PC-3 (cell line): ENCODE measurements at regions not wholly inside any gene's neighbourhood (a gene's known extent, or its start where the extent isn't known, plus 50 kb on each side); places are given as distances from the start of the nearest gene placed in this dataset.

Experiments used
- ATAC-seq: fragments of 200-7000 bp; cut with Tn5 transposase; 2 replicates; pipeline ENCODE4 v1.9.1; 2020; ENCODE audit warnings: mild to moderate bottlenecking, moderate library complexity
- BruUV-seq: library from RNA; stranded (reverse); fragments of 400-500 nt; replicated peaks from 2 replicates; lab custom pipeline; 2021; lab: Mats Ljungman, UMichigan
- CTCF ChIA-PET: fragments of 300-600 bp; sonication (Branson Sonifier 250); formaldehyde crosslinking; loops from one replicate; lab custom pipeline; 2022; ENCODE audit warnings: antibody characterized with exemption; lab: Charles Lee
- POLR2A ChIA-PET: fragments of 300-600 bp; sonication (Branson Sonifier 250); formaldehyde crosslinking; loops from one replicate; lab custom pipeline; 2022; ENCODE audit warnings: antibody characterized with exemption; ENCODE audit not compliant: unreplicated experiment; lab: Charles Lee
- DNase-seq: peaks from one replicate; pipeline ENCODE4 v3.0.0-alpha.2; 2015
- H2AFZ ChIP-seq: fragments of 300-600 bp; sonication (generic); 2 replicates; pipeline ENCODE4 v1.6.0; 2016; ENCODE audit warnings: antibody characterized with exemption, low read length
- H3F3A ChIP-seq: fragments of 300-600 bp; sonication (generic); one replicate; pipeline ENCODE4 v1.6.0; 2017; ENCODE audit warnings: antibody characterized with exemption, low read length, control low read depth, mild to moderate bottlenecking; ENCODE audit not compliant: unreplicated experiment
- H3K27ac ChIP-seq: fragments of 300-600 bp; sonication (generic); 2 replicates; pipeline ENCODE4 v1.5.1; 2016; ENCODE audit warnings: mild to moderate bottlenecking, low read length
- H3K27me3 ChIP-seq: fragments of 300-600 bp; sonication (generic); 2 replicates; pipeline ENCODE4 v1.6.1; 2016; ENCODE audit warnings: low read length, mixed read lengths
- H3K36me3 ChIP-seq: fragments of 300-600 bp; sonication (generic); 2 replicates; pipeline ENCODE4 v1.6.1; 2016; ENCODE audit warnings: low read depth, mixed run types, low read length, mixed read lengths
- H3K4me1 ChIP-seq: fragments of 300-600 bp; sonication (generic); 2 replicates; pipeline ENCODE4 v1.5.1; 2016; ENCODE audit warnings: low read length; ENCODE audit not compliant: insufficient read depth
- H3K4me2 ChIP-seq: fragments of 300-600 bp; sonication (generic); 2 replicates; pipeline ENCODE4 v1.6.0; 2016; ENCODE audit warnings: low read length
- H3K4me3 ChIP-seq: fragments of 300-600 bp; sonication (generic); 2 replicates; pipeline ENCODE4 v1.5.1; 2016; ENCODE audit warnings: mild to moderate bottlenecking, low read length, mixed read lengths
- H3K79me2 ChIP-seq: fragments of 300-600 bp; sonication (generic); 2 replicates; pipeline ENCODE4 v1.6.1; 2017; ENCODE audit warnings: low read length, mixed read lengths
- H3K9ac ChIP-seq: fragments of 300-600 bp; sonication (generic); 2 replicates; pipeline ENCODE4 v1.6.0; 2016; ENCODE audit warnings: mild to moderate bottlenecking, low read length
- H3K9me2 ChIP-seq: fragments of 300-600 bp; sonication (generic); replicated peaks from 2 replicates; pipeline ENCODE4 v1.6.1; 2016; ENCODE audit warnings: mixed run types, low read length, mixed read lengths
- H3K9me3 ChIP-seq: fragments of 300-600 bp; sonication (generic); 2 replicates; pipeline ENCODE4 v1.6.1; 2016; ENCODE audit warnings: low read length, mixed read lengths
- H4K20me1 ChIP-seq: fragments of 300-600 bp; sonication (generic); 2 replicates; pipeline ENCODE4 v1.6.1; 2016; ENCODE audit warnings: low read length, mixed read lengths
- CTCF ChIP-seq: fragments of 300-600 bp; sonication (generic); conservative IDR thresholded peaks from 2 replicates; pipeline ENCODE4 v1.5.1; 2017; ENCODE audit warnings: antibody characterized with exemption, low read depth, mild to moderate bottlenecking, low read length
- EZH2 ChIP-seq: fragments of 300-600 bp; sonication (generic); IDR thresholded peaks from one replicate; pipeline ENCODE4 v1.6.1; 2017; ENCODE audit warnings: antibody characterized with exemption, mild to moderate bottlenecking, low read length; ENCODE audit not compliant: unreplicated experiment
- EZH2phosphoT487 ChIP-seq: fragments of 300-600 bp; sonication (generic); IDR thresholded peaks from 2 replicates; pipeline ENCODE4 v1.6.1; 2018; ENCODE audit warnings: mild to moderate bottlenecking, antibody characterized with exemption, low read length, borderline replicate concordance
- intact Hi-C: fragments of 100-400 bp; cut with micrococcal nuclease; formaldehyde crosslinking; loops from 2 replicates; pipeline ENCODE4 v1.9.0; 2023

- intact Hi-C loops: loop anchor here (5.0 to 10.0 kb wide), 2 partner anchors 240 to 953 kb away; no protein-coding TSS in a partner anchor
- DNase-seq (no peak), ATAC-seq (no peak)
- Histone ChIP-seq H3K4me1 (no peaks in the 10 kb centered on the region), H3K36me3 (no peaks in the 10 kb centered on the region), H3K4me3 (no peak overlapping the region), H3K79me2 (no peaks in the 10 kb centered on the region), H2AFZ (no peak overlapping the region), H3K4me2 (no peak overlapping the region), H3K9me2 (no peaks in the 10 kb centered on the region), H3K27ac (no peak overlapping the region), H3F3A (no peaks in the 10 kb centered on the region), H4K20me1 (no peaks in the 10 kb centered on the region), H3K27me3 (no peaks in the 10 kb centered on the region), H3K9ac (no peak overlapping the region), H3K9me3 (no peaks in the 10 kb centered on the region)
- TF ChIP-seq EZH2 (no peak), EZH2phosphoT487 (no peak), CTCF (no peak)
- BruUV-seq: no TSS peak
- CTCF ChIA-PET: no interaction called here
- POLR2A ChIA-PET: no interaction called here
Observed at GRCh38 chr3:148074946-148075345, 622.8 kb upstream of the AGTR1 start.

- no TSS peak for BruUV-seq
- DNase-seq (peak; percentile 57), ATAC-seq (peak; percentile 71)
- Histone ChIP-seq H3K27ac (no peak overlapping the region), H3K9ac (no peak overlapping the region), H3K36me3 (no peaks in the 10 kb centered on the region), H3F3A (no peaks in the 10 kb centered on the region), H2AFZ (no peak overlapping the region), H3K27me3 (no peaks in the 10 kb centered on the region), H4K20me1 (no peaks in the 10 kb centered on the region), H3K79me2 (no peaks in the 10 kb centered on the region), H3K9me2 (no peaks in the 10 kb centered on the region), H3K4me3 (no peak overlapping the region), H3K4me1 (no peaks in the 10 kb centered on the region), H3K4me2 (no peak overlapping the region), H3K9me3 (no peaks in the 10 kb centered on the region)
- TF ChIP-seq CTCF (peak; percentile 81), EZH2phosphoT487 (no peak)
- intact Hi-C loops: loop anchor here (2.0 to 10.0 kb wide), 3 partner anchors 241 to 954 kb away; no protein-coding TSS in a partner anchor
- ChIA-PET CTCF (interaction anchor here (0.5 kb wide), 1 partner anchor 765 kb away, joined by 4 read pairs; no protein-coding TSS in a partner anchor), POLR2A (no interaction called here)
Observed at GRCh38 chr3:148075771-148076716, 621.7 kb upstream of the AGTR1 start.
